ENCODE measurements at regions not wholly inside any gene's neighbourhood (a gene's known extent, or its start where the extent isn't known, plus 50 kb on each side); places are given as distances from the start of the nearest gene placed in this dataset.

GRCh38 chrX:147827070-147827469 is 84.6 kb upstream of the FMR1 start:
- TF ChIP-seq SMC3 (conservative IDR thresholded peaks at IDR 0.05; ENCODE audit: poor library complexity): no peak
- no peak for TF ChIP-seq RAD21 (conservative IDR thresholded peaks at IDR 0.05)
- no peak for TF ChIP-seq REST (IDR thresholded peaks at IDR 0.05; ENCODE audit: borderline replicate concordance)
- TF ChIP-seq POLR2AphosphoS5 (IDR thresholded peaks at IDR 0.05): no peak
- TF ChIP-seq MXI1 (conservative IDR thresholded peaks at IDR 0.05; ENCODE audit: poor library complexity, severe bottlenecking): no peak
- no peak for TF ChIP-seq CTCF (IDR thresholded peaks at IDR 0.05; ENCODE audit: poor library complexity, severe bottlenecking)
- TF ChIP-seq EP300 (conservative IDR thresholded peaks at IDR 0.05; ENCODE audit: poor library complexity, severe bottlenecking): no peak
- TF ChIP-seq TAF1 (IDR thresholded peaks at IDR 0.05; ENCODE audit: low read depth): no peak
- TF ChIP-seq EZH2 (IDR thresholded peaks at IDR 0.05; ENCODE audit: borderline replicate concordance, insufficient read depth, low read length, poor library complexity, severe bottlenecking): no peak
- no peaks in the 10 kb centered on the region for H3K9me2 ChIP-seq (ENCODE audit: insufficient read depth, low read length)
- no peak overlapping the region for H2AFZ ChIP-seq (ENCODE audit: low read depth, low read length)
- no peaks in the 10 kb centered on the region for H4K20me1 ChIP-seq (ENCODE audit: insufficient read depth)
- H3K9me3 ChIP-seq (ENCODE audit: low read length): no peaks in the 10 kb centered on the region
- H3F3A ChIP-seq (ENCODE audit: insufficient read depth, low read length, poor library complexity, severe bottlenecking): no peaks in the 10 kb centered on the region
- no peaks in the 10 kb centered on the region for H3K79me2 ChIP-seq (replicated peaks; ENCODE audit: insufficient read depth, low read length)
- H3K9ac ChIP-seq (ENCODE audit: low read length): no peak overlapping the region
- H3K4me3 ChIP-seq (ENCODE audit: low read length): no peak overlapping the region
- H3K36me3 ChIP-seq (ENCODE audit: insufficient read depth, low read length): no peaks in the 10 kb centered on the region
- no peak overlapping the region for H3K27ac ChIP-seq (ENCODE audit: low read length)
- no peak overlapping the region for H3K4me2 ChIP-seq (ENCODE audit: low read length)
- no peaks in the 10 kb centered on the region for H3K27me3 ChIP-seq (ENCODE audit: insufficient read depth, low read depth, low read length)

DNA sequence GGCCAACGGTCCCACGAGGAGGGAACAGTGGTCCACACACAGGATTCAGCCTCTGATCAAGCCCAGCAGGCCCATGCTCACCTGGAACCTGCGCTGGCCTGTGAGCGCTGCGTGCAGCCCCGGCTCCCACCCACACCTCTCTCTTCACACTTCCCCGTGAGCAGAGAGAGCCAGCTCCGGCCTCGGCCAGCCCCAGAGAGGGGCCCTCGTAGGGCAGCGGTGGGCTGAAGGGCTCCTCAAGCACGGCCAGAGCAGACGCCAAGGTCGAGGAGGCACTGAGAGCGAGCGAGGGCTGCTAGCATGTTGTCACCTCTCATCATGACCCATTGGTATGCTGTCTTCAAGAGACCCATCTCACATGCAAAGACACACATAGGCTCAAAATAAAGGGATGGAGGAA is 83.0 kb upstream of the FMR1 start:
- no peak overlapping the region for H3K4me3 ChIP-seq (ENCODE audit: low read length)
- H2AFZ ChIP-seq (ENCODE audit: low read depth, low read length): no peak overlapping the region
- H4K20me1 ChIP-seq (ENCODE audit: insufficient read depth): no peaks in the 10 kb centered on the region
- H3K9me3 ChIP-seq (ENCODE audit: low read length): no peaks in the 10 kb centered on the region
- TF ChIP-seq EZH2 (IDR thresholded peaks at IDR 0.05; ENCODE audit: borderline replicate concordance, insufficient read depth, low read length, poor library complexity, severe bottlenecking) (no peak), TAF1 (IDR thresholded peaks at IDR 0.05; ENCODE audit: low read depth) (no peak), SMC3 (conservative IDR thresholded peaks at IDR 0.05; ENCODE audit: poor library complexity) (no peak), RAD21 (conservative IDR thresholded peaks at IDR 0.05) (no peak), REST (IDR thresholded peaks at IDR 0.05; ENCODE audit: borderline replicate concordance) (no peak), EP300 (conservative IDR thresholded peaks at IDR 0.05; ENCODE audit: poor library complexity, severe bottlenecking) (no peak)
- H3K79me2 ChIP-seq (replicated peaks; ENCODE audit: insufficient read depth, low read length): no peaks in the 10 kb centered on the region
- no peak overlapping the region for H3K4me2 ChIP-seq (ENCODE audit: low read length)
- no peaks in the 10 kb centered on the region for H3K9me2 ChIP-seq (ENCODE audit: insufficient read depth, low read length)
- no peak overlapping the region for H3K27ac ChIP-seq (ENCODE audit: low read length)
- no peaks in the 10 kb centered on the region for H3K36me3 ChIP-seq (ENCODE audit: insufficient read depth, low read length)
- no peak overlapping the region for H3K9ac ChIP-seq (ENCODE audit: low read length)
- no peaks in the 10 kb centered on the region for H3K27me3 ChIP-seq (ENCODE audit: insufficient read depth, low read depth, low read length)
- H3F3A ChIP-seq (ENCODE audit: insufficient read depth, low read length, poor library complexity, severe bottlenecking): no peaks in the 10 kb centered on the region

All from neural cell (in vitro differentiated cells).